ENCODE measurements at regions not wholly inside any gene's neighbourhood (a gene's known extent, or its start where the extent isn't known, plus 50 kb on each side); places are given as distances from the start of the nearest gene placed in this dataset.

DNA sequence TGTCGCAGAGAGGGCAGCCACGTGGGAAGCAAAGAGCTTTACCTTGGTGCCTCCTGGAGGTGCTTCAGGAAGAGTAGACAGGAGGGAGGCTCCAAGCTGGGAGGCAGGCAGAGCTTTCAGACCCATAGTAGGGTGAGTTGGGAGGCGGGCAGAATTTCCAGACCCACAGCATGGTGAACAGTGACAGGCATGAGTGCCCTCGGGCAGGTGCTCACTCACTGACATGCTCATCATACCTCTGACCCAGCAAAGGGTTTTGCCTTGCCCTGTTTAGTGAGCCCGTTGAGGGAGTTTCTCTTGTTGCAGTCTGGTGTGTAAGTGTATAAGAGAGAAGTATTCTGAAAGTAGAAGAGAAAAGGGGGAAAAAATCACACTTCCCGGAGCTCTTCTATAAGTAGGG, 86.4 kb upstream of the NTM start:
- TF ChIP-seq, protein P1, sequence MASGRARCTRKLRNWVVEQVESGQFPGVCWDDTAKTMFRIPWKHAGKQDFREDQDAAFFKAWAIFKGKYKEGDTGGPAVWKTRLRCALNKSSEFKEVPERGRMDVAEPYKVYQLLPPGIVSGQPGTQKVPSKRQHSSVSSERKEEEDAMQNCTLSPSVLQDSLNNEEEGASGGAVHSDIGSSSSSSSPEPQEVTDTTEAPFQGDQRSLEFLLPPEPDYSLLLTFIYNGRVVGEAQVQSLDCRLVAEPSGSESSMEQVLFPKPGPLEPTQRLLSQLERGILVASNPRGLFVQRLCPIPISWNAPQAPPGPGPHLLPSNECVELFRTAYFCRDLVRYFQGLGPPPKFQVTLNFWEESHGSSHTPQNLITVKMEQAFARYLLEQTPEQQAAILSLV (tag; IDR thresholded peaks at IDR 0.05): no peak
- TF ChIP-seq, protein P2, sequence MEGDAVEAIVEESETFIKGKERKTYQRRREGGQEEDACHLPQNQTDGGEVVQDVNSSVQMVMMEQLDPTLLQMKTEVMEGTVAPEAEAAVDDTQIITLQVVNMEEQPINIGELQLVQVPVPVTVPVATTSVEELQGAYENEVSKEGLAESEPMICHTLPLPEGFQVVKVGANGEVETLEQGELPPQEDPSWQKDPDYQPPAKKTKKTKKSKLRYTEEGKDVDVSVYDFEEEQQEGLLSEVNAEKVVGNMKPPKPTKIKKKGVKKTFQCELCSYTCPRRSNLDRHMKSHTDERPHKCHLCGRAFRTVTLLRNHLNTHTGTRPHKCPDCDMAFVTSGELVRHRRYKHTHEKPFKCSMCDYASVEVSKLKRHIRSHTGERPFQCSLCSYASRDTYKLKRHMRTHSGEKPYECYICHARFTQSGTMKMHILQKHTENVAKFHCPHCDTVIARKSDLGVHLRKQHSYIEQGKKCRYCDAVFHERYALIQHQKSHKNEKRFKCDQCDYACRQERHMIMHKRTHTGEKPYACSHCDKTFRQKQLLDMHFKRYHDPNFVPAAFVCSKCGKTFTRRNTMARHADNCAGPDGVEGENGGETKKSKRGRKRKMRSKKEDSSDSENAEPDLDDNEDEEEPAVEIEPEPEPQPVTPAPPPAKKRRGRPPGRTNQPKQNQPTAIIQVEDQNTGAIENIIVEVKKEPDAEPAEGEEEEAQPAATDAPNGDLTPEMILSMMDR (IDR thresholded peaks at IDR 0.05 in 2 of 3, conservative IDR thresholded peaks at IDR 0.05 in 1 of 3; ENCODE audit: insufficient read depth in 2 of 3, low read depth in 1 of 3, low read length in 3 of 3): no peak
- TF ChIP-seq MECOM (CRISPR knock-in tag; IDR thresholded peaks at IDR 0.05) (no peak), CEBPB (tag; IDR thresholded peaks at IDR 0.05) (no peak), ELF4 (CRISPR knock-in tag; IDR thresholded peaks at IDR 0.05) (no peak), MYC (IDR thresholded peaks at IDR 0.05; ENCODE audit: low read depth, low read length) (no peak), MYC (CRISPR knock-in tag; IDR thresholded peaks at IDR 0.05; ENCODE audit: borderline replicate concordance, low read depth) (no peak), POLR2A (conservative IDR thresholded peaks at IDR 0.05) (no peak)
- TF ChIP-seq, protein P3, sequence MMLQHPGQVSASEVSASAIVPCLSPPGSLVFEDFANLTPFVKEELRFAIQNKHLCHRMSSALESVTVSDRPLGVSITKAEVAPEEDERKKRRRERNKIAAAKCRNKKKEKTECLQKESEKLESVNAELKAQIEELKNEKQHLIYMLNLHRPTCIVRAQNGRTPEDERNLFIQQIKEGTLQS (IDR thresholded peaks at IDR 0.05): no peak
- TF ChIP-seq, protein P3 (CRISPR knock-in tag; conservative IDR thresholded peaks at IDR 0.05): no peak

All from K562 (cell line).